HL-60 (cell line): ENCODE measurements at regions not wholly inside any gene's neighbourhood (a gene's known extent, or its start where the extent isn't known, plus 50 kb on each side); places are given as distances from the start of the nearest gene placed in this dataset.

Experiments used
- TF ChIP-seq, protein P1 (sequence below): IDR thresholded peaks from one replicate; pipeline ENCODE4 v1.5.1; 2011; ENCODE audit warnings: low read length, control low read depth, inconsistent platforms; ENCODE audit not compliant: insufficient read depth
- TF ChIP-seq, protein P2 (sequence below): IDR thresholded peaks from 2 replicates; pipeline ENCODE4 v1.6.1; 2012; ENCODE audit warnings: low read depth; ENCODE audit not compliant: insufficient replicate concordance

DNA sequence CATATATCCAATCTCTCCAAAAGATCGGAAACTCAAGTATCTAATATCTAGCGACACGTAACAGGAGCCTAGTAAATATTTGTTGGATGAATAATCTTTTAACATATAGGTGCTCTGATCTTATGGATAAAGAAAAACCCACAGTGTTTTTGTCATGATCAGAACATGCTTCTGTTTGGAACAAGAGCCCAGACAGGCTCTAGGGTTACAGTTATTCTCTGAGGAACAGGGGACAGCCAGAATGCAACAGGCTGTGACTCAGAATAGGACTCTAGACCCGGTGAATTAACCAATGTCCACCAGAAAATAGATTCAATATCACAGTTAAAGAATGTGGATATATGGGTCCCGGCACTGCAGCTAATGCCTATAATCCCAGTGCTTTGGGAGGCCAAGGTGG, 296.1 kb upstream of the FZD8 start:
- TF ChIP-seq, protein P1, sequence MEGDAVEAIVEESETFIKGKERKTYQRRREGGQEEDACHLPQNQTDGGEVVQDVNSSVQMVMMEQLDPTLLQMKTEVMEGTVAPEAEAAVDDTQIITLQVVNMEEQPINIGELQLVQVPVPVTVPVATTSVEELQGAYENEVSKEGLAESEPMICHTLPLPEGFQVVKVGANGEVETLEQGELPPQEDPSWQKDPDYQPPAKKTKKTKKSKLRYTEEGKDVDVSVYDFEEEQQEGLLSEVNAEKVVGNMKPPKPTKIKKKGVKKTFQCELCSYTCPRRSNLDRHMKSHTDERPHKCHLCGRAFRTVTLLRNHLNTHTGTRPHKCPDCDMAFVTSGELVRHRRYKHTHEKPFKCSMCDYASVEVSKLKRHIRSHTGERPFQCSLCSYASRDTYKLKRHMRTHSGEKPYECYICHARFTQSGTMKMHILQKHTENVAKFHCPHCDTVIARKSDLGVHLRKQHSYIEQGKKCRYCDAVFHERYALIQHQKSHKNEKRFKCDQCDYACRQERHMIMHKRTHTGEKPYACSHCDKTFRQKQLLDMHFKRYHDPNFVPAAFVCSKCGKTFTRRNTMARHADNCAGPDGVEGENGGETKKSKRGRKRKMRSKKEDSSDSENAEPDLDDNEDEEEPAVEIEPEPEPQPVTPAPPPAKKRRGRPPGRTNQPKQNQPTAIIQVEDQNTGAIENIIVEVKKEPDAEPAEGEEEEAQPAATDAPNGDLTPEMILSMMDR = no peak
- TF ChIP-seq, protein P2, sequence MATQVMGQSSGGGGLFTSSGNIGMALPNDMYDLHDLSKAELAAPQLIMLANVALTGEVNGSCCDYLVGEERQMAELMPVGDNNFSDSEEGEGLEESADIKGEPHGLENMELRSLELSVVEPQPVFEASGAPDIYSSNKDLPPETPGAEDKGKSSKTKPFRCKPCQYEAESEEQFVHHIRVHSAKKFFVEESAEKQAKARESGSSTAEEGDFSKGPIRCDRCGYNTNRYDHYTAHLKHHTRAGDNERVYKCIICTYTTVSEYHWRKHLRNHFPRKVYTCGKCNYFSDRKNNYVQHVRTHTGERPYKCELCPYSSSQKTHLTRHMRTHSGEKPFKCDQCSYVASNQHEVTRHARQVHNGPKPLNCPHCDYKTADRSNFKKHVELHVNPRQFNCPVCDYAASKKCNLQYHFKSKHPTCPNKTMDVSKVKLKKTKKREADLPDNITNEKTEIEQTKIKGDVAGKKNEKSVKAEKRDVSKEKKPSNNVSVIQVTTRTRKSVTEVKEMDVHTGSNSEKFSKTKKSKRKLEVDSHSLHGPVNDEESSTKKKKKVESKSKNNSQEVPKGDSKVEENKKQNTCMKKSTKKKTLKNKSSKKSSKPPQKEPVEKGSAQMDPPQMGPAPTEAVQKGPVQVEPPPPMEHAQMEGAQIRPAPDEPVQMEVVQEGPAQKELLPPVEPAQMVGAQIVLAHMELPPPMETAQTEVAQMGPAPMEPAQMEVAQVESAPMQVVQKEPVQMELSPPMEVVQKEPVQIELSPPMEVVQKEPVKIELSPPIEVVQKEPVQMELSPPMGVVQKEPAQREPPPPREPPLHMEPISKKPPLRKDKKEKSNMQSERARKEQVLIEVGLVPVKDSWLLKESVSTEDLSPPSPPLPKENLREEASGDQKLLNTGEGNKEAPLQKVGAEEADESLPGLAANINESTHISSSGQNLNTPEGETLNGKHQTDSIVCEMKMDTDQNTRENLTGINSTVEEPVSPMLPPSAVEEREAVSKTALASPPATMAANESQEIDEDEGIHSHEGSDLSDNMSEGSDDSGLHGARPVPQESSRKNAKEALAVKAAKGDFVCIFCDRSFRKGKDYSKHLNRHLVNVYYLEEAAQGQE = no peak
